IMR-90 (cell line): ENCODE measurements at regions not wholly inside any gene's neighbourhood (a gene's known extent, or its start where the extent isn't known, plus 50 kb on each side); places are given as distances from the start of the nearest gene placed in this dataset.
"Not testable (repeated sequence)": the region's sequence is repeated elsewhere in the genome, so short reads cannot be mapped to it uniquely, and the experiment has no call there.

ENCODE experiments used
- CEBPB ChIP-seq: IDR thresholded peaks from 2 replicates; pipeline ENCODE4 v1.6.1; 2012; ENCODE audit warnings: low read depth, low read length, improper control_type of control experiment
- FOS ChIP-seq: fragments of 150-350 bp; IDR thresholded peaks from 2 replicates; pipeline ENCODE4 v1.6.1; 2016; ENCODE audit warnings: low read depth, low read length
- MAFK ChIP-seq: IDR thresholded peaks from 2 replicates; pipeline ENCODE4 v1.6.1; 2012; ENCODE audit warnings: low read depth, low read length, improper control_type of control experiment
- MAZ ChIP-seq: IDR thresholded peaks from 2 replicates; pipeline ENCODE4 v1.6.1; 2012; ENCODE audit warnings: low read depth, mild to moderate bottlenecking, low read length, improper control_type of control experiment, moderate library complexity, borderline replicate concordance
- MXI1 ChIP-seq: IDR thresholded peaks from 2 replicates; pipeline ENCODE4 v1.6.1; 2012; ENCODE audit warnings: low read depth, mild to moderate bottlenecking, low read length, moderate library complexity, borderline replicate concordance
- NFE2L2 ChIP-seq: fragments of 150-350 bp; IDR thresholded peaks from 2 replicates; pipeline ENCODE4 v1.6.1; 2016; ENCODE audit warnings: low read depth, mild to moderate bottlenecking, low read length
- POLR2A ChIP-seq: IDR thresholded peaks from 2 replicates; pipeline ENCODE4 v1.6.1; 2012; ENCODE audit warnings: mild to moderate bottlenecking, low read depth, low read length
- RAD21 ChIP-seq: IDR thresholded peaks from 2 replicates; pipeline ENCODE4 v1.6.1; 2012; ENCODE audit warnings: low read length, improper control_type of control experiment
- RCOR1 ChIP-seq: IDR thresholded peaks from 2 replicates; pipeline ENCODE4 v1.6.1; 2012; ENCODE audit warnings: mild to moderate bottlenecking, low read length, improper control_type of control experiment; ENCODE audit not compliant: insufficient replicate concordance
- RFX5 ChIP-seq: IDR thresholded peaks from 2 replicates; pipeline ENCODE4 v1.8.0; 2012; ENCODE audit warnings: low read depth, mild to moderate bottlenecking, low read length, moderate library complexity
- SMC3 ChIP-seq: fragments of 150-350 bp; IDR thresholded peaks from 2 replicates; pipeline ENCODE4 v1.6.1; 2016; ENCODE audit warnings: low read depth, mild to moderate bottlenecking, antibody characterized with exemption, low read length, moderate library complexity
- USF2 ChIP-seq: fragments of 150-350 bp; IDR thresholded peaks from 2 replicates; pipeline ENCODE4 v1.6.1; 2017; ENCODE audit warnings: mild to moderate bottlenecking, antibody characterized with exemption, low read length, low read depth
- TF ChIP-seq, protein P1 (sequence below): conservative IDR thresholded peaks from 2 replicates; pipeline ENCODE4 v1.5.1; 2012; ENCODE audit warnings: mild to moderate bottlenecking, low read depth, low read length, improper control_type of control experiment
- TF ChIP-seq, protein P2 (sequence below): fragments of 150-350 bp; IDR thresholded peaks from 2 replicates; pipeline ENCODE4 v1.6.1; 2016; ENCODE audit warnings: low read depth, mild to moderate bottlenecking, low read length, moderate library complexity, borderline replicate concordance

DNA sequence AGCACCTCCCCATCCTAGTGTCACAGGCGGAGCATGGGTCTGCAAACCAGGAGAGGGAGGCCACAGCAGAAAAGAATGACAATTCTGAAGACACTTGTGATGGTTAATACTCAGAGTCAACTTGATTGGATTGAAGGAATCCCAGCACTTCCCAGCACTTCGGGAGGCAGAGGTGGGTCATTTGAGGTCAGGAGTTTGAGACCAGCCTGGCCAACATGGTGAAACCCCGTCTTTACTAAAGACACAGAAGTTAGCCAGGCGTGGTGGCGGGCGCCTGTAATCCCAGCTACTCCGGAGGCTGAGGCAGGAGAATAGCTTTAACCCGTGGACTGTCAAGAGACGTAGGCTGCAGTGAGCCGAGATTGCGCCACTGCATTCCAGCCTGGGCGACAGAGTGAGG is 61.6 kb downstream of the GOLGA8K start:
- not testable (repeated sequence) for TF ChIP-seq MAZ, POLR2A, FOS, USF2, RAD21, RFX5, NFE2L2, CEBPB, RCOR1, MAFK, MXI1, SMC3
- TF ChIP-seq, protein P1, sequence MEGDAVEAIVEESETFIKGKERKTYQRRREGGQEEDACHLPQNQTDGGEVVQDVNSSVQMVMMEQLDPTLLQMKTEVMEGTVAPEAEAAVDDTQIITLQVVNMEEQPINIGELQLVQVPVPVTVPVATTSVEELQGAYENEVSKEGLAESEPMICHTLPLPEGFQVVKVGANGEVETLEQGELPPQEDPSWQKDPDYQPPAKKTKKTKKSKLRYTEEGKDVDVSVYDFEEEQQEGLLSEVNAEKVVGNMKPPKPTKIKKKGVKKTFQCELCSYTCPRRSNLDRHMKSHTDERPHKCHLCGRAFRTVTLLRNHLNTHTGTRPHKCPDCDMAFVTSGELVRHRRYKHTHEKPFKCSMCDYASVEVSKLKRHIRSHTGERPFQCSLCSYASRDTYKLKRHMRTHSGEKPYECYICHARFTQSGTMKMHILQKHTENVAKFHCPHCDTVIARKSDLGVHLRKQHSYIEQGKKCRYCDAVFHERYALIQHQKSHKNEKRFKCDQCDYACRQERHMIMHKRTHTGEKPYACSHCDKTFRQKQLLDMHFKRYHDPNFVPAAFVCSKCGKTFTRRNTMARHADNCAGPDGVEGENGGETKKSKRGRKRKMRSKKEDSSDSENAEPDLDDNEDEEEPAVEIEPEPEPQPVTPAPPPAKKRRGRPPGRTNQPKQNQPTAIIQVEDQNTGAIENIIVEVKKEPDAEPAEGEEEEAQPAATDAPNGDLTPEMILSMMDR: not testable (repeated sequence)
- TF ChIP-seq, protein P2, sequence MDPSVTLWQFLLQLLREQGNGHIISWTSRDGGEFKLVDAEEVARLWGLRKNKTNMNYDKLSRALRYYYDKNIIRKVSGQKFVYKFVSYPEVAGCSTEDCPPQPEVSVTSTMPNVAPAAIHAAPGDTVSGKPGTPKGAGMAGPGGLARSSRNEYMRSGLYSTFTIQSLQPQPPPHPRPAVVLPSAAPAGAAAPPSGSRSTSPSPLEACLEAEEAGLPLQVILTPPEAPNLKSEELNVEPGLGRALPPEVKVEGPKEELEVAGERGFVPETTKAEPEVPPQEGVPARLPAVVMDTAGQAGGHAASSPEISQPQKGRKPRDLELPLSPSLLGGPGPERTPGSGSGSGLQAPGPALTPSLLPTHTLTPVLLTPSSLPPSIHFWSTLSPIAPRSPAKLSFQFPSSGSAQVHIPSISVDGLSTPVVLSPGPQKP: not testable (repeated sequence)
